Islet precursor cell (in vitro differentiated cells): ENCODE measurements at regions not wholly inside any gene's neighbourhood (a gene's known extent, or its start where the extent isn't known, plus 50 kb on each side); places are given as distances from the start of the nearest gene placed in this dataset.
"Not testable (repeated sequence)": the region's sequence is repeated elsewhere in the genome, so short reads cannot be mapped to it uniquely, and the experiment has no call there.

Experiments used
- DNase-seq: peaks from one replicate; pipeline ENCODE4 v3.0.0-alpha.2; 2018

DNA sequence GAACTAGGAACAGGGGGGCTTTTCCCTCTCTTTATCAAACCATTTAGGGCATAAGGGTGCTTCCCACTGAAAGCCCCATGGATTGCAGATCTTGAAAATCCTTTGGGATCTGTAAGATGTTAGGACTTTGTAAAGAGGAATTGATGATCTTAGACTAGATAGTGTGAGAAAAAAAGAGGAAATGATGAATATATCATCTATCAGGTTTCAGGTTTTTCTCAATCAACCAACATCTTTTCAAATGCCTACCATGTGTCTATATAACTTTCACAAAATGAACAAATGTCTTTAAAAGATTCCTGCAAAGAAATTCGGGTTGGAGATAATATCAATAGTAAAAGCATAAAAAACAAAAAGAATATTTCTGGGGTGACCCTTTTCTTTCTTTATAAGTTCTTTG is 50.1 kb downstream of the KCNC4 start:
- DNase-seq: no peak

DNA sequence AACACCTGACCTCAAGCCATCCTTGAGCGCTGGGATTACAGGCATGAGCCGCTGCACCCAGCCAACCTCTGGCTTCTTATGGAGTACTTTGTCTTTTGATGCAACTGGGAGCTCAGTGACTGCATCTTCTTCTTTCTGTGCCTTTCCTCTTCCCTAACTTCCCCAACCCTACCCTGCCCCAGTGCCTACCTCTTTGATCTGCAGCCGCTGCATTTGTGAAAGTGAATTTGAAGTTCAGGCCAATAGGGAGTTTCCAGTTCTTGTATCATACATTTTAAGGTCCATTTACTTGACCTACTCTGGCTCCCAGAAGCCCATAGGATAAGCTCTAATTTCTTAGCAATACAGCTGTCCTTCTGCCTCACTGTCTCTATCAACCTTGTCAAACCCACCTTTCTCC is 52.2 kb downstream of the KCNC4 start:
- DNase-seq: peak; percentile 10

DNA sequence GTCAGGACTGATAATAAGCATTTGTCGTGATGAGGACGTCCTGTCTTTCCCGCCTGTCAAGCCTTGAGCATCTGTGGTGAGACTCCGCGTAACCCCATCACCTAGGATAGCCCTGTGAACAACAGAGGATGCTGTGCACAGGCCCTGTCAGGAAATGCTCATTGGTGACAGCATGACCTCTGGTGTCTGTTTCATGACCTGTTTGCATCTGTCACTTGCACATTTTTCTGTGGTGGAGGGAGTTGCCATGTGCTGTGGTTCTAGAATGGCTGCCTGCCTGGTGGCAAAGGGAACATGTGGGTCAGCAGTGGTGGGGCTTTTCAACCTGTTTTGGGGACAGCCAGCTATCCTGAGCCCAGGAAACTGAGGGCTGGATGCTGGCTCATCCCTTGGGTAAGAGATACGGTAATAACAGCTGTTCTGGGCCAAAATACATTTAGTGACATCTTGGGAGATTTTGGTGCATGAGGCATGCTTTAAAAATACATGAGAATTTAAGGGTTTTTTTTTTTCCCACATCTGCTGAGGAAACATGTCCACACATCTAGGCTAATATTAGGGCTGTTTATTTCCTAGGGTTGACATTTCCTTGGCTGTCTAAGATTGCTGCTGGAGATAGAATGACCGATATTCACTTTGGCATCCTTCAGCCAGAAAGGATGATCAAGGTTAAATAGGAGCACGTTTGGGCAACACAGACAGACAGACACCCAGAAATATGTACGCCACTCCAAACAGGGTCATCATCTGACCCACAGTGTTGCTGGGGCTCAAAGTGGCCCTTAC is 52.9 kb downstream of the KCNC4 start:
- peak; percentile 48 for DNase-seq

DNA sequence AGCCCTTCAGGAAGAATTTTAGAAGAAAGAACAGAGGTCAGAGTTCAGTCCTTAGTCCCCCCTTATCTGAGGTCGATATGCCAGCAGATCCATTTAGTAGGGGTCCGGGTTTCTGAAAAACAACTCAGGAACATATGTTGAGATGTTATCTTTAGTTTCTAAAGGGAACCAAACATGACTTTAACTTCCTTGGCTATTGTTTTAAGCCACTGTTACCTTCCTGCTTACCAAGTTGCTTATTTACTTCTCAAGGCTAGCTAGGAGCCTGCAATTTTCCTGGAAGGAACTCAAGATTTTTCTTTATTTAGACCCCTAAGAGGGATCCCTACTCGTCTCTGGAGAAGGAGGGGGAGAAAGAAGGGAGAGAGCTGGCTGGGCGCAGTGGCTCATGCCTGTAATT is 54.3 kb downstream of the KCNC4 start:
- DNase-seq: no peak

DNA sequence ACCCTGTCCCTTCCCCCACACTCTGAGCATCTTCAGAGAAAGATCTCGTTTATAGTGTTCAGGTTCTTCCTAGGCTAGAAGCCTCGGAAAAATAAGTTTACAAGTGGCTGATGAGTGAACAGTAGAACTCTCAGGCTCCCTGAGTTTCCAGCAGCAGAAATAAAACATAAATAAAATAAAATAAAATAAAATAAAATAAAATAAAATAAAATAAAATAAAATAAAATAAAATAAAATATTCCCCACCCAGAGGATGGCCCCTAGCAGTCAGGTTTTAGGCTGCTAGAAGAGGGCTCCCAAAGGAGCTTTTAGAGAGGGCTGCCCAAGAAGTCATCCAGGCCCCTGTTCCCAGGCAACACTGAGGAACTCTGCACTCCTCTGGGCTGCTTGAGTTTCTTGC is 55.1 kb downstream of the KCNC4 start:
- no peak for DNase-seq

DNA sequence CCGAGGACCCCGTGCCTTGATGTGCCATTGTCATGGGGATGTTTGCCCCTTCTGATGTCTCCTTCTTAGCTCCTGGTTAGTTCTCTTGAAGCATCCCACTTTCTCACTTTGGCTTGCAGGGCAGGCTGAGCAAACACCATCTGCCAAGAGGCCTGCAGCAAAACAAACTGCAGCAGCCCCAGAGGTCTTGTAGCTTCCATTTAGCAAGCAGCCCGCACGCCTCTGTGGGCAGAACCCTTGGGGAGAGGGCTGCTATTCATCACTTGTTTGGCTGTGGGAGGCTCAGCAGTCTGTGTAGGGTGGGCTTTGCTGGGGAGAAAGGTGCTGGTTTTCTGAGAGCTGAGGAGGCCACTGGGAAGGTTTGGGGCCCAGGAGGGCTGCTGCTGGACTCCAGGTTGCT is 56.7 kb downstream of the KCNC4 start:
- DNase-seq: peak; percentile 43

DNA sequence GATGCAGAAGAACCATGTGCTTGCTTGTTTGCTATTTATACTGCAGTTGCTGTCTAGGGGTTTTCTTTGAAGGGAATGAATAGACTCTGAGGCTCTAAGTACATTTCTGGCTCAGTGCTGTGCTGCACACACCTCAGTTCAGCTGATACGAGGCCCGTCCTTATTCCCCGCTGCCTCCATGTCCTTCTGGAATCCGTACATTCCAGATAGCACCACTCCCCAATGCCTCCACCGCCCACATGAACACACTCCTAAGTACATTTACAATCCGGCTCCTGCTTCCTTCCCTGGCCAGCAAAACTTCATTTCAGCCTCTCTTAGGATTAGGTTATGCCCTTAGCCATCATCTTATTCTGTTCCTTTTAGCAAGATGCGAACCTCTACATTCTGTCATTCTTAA is 57.1 kb downstream of the KCNC4 start:
- peak; percentile 48 for DNase-seq

DNA sequence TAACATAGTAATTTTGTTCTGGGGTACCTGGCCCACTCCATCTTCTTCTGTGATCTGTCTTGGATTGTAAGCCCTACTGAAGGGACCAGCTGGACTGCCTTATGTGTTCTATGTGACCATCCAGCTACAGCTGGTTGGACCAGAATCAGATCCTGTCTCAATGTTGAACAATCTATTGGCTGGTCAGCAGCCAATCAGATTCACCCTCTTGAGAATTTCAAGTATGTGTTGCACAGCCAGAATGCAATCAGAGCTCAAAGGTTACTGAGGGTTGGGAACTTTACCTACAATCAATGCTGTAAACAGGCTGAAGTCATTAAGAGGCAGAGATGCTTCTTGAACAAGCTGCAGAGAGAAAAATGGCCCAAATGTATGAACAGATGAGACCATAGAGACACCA is 61.9 kb downstream of the KCNC4 start:
- no peak for DNase-seq

DNA sequence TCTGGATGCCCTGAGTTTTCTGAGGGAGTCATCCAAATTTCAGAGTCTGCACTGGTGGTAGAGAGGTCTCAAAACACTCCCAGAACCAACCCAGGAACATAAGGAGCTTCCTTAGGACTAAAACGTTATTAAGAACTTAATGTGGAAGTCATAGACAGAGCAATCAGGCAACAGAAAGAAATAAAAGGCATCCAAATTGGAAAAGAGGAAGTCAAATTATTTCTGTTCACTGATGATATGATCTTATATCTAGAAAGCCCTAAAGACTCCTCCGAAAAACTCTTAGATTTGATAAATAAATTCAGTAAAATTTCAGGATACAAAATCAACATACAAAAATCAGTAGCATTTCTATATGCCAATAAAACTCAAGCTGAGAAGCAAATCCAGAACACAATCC is 63.7 kb downstream of the KCNC4 start:
- not testable (repeated sequence) for DNase-seq

DNA sequence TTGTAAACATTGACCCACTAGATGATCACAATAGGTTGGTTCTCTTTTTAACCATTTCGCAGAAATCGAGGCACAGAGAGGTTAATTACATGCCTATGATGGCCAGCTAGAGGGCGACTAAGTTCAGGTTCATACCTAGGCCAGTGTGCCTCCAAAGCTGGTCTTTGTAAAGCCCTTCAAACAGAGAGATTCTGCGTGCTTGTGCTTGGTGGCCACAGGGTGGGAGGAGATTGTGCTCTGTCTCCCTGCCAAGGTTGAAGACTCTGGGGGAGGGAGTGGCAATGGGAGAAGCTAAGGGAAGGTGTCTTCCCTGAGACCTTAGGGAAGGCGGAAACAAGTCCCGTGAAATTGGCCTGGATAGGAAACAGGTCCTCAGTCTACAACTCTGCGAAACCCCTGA is 59.1 kb upstream of the RBM15 start:
- no peak for DNase-seq

DNA sequence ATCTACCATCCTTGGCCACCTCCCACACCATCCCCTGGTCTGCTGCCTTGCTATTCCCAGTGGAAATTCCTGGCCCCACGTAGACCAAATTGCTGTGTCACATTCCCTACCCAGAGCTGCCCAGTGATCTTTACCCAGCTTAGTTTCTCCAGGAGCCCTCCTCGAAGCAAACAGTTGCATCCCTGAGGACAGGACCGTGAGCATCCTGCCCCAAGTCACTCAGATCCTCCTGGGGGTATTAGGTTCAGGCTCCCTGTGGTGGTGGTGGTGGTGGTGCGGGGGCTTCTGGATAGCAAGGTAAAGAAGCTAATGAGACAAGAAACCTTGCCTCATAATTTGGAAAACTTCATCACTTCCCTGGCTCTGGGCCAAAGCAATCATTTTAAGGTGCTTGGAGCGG is 58.4 kb upstream of the RBM15 start:
- DNase-seq: no peak

DNA sequence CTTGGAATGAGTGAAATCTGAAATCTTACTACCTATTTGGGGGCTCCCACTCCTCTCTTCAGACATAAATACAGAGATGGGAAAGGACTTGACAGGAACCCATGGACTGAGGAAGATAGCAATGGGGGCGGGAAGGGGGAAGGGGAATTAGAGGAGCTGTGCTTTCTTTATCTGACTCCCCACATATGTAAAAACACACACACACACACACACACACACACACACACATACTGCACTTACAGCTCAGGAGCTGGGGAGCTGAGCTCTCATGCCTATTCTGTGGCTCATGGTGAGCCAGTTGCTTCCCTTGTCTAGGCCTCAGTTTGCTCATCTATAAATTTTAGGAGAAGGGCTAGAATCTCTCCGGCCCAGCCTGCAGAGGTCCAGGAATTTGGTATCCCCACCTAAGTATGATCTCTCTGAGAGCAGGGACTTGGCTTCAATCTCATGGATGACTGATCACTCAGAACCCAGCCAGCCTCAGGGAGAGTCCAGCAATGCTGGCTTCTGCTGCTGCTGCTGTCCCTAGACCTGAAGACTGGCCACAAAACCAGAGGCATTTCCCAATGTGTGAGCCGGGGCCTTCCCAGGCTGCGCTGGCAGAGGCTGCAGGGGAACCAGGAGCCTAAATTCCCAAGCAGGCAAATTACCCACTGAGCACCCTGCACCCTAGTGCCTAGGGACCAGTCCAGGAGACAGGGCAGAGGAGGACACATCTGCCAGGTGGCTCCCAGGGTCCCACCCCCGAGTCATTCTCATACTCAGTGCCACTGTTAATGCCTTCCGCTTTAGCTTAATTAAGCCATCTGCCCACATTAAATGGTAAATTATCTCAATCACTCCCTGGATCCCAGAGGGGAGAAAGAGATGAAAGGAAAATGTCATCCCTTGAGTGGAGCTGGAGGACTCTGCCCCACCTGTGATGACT is 57.5 kb upstream of the RBM15 start:
- no peak for DNase-seq

DNA sequence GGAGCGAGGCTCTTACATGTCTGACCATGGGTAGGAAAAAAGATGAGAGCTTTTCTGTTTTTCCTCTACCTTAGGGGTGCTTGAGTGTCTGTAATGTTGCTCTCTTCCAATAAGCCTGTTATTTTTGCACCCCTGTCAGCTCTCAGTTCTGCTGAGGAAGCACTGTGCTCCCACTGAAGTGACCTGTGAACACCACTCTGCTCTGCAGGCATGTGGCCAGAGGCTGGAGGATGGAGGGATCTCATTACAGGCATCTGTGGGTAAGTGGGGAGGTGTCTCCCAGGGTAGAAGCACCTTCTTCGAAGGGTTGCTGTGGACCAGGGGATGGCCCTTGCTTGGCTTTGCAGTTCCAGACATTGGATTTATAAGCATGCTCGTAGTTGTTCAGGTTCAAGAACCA is 56.8 kb upstream of the RBM15 start:
- peak; percentile 20 for DNase-seq

DNA sequence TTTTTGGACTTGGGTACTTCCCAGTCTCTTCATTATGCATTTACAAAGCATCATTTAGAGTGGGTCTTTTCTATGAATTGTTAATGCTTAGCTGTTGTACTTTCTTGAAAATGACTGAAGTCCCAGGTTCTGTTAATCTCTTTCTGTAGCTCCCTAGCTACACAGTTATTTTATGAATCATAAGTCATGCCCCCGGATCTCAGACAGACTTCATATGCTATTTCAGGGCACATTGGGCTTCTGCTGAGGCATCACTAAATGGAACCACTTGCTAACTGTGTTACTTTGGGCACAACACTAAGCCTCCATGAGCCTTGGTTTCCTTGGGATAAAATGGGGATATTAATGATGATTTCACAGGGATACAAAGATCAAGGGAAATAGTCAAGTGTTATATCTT is 55.5 kb upstream of the RBM15 start:
- no peak for DNase-seq

DNA sequence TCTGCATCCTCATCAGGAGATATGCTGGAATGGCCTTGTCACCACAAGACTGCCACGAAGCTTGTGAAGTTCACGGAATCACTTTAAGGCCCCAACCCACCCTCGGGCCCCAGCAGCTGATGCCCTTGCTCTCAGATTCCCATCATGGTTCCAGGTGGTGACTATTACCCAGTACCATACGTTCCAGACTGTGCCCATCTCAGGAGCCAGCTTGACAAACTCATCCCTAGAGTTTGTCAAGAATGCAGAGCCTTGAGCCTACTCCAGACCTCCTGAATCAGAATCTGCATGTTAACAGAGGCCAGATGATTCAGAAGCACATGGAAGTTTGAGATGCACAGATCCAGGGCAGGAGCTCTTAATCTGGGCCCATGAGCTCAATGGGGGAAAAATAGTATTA is 53.9 kb upstream of the RBM15 start:
- peak; percentile 34 for DNase-seq

DNA sequence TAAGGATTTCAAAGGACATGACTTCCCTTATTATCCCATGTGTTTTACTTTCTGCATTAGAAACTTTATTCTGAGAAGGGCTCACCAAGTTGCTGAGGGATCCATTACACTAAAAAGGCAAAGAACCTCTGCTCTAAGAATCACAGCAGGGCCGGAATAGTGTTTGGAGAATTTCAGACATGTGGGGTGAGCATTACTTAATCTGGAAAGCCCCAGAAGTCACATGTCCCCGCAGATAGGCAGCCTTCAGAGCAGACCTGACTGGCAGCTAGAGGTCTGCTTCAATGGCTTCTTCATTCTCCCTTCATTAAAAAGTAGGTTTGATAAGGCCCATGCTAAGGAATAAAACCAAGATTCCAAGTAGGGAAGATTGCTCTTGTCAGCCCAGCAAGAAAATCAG is 52.6 kb upstream of the RBM15 start:
- DNase-seq: peak; percentile 11

DNA sequence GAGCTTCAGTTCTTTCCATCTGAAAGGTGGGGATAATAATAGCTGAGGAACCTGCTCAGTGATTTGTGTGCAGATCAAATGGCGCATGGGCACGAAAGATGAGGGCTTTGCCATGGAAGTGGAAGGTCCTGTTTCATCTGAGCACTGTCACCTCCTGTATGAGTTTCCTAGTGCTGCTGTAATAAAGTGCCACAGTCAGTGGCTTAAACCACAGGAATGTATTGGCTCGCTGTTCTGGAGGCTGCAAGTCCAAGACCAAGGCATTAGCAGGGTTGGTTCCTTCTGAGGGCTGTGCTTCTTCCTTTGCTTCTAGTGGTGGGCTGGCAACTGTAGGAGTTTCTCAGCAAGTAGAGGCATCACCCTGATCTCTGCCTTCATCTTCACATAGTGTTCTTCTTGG is 51.1 kb upstream of the RBM15 start:
- DNase-seq: no peak
